Parathyroid adenoma (tissue), 2 donors: ENCODE measurements at regions not wholly inside any gene's neighbourhood (a gene's known extent, or its start where the extent isn't known, plus 50 kb on each side); places are given as distances from the start of the nearest gene placed in this dataset.

ENCODE experiments used
- H2AFZ ChIP-seq: fragments of 300-600 bp; sonication (generic); one replicate; pipeline ENCODE4 v1.7.0; 2017; ENCODE audit warnings: antibody characterized with exemption, mild to moderate bottlenecking
- H3K27ac ChIP-seq: fragments of 300-600 bp; sonication (generic); one replicate; pipeline ENCODE4 v1.7.0; 2017
- H3K27me3 ChIP-seq: fragments of 300-600 bp; sonication (generic); one replicate; pipeline ENCODE4 v1.7.0; 2017; ENCODE audit warnings: low read length; ENCODE audit not compliant: control insufficient read depth, insufficient read depth
- H3K36me3 ChIP-seq: fragments of 300-600 bp; sonication (generic); one replicate; pipeline ENCODE4 v1.7.0; 2017; ENCODE audit warnings: low read length; ENCODE audit not compliant: control insufficient read depth, insufficient read depth
- H3K4me1 ChIP-seq: fragments of 300-600 bp; sonication (generic); one replicate; pipeline ENCODE4 v1.7.0; 2017; ENCODE audit warnings: control low read depth
- H3K4me2 ChIP-seq: fragments of 300-600 bp; sonication (generic); one replicate; pipeline ENCODE4 v1.7.0; 2017; ENCODE audit warnings: low read length
- H3K4me3 ChIP-seq: fragments of 300-600 bp; sonication (generic); one replicate; pipeline ENCODE4 v1.7.0; 2017; ENCODE audit warnings: low read depth, low read length
- H3K79me2 ChIP-seq: fragments of 300-600 bp; sonication (generic); one replicate; pipeline ENCODE4 v1.7.0; 2017; ENCODE audit warnings: control low read depth
- H3K9ac ChIP-seq: fragments of 300-600 bp; sonication (generic); one replicate; pipeline ENCODE4 v1.7.0; 2017; ENCODE audit warnings: mild to moderate bottlenecking
- H3K9me3 ChIP-seq: fragments of 300-600 bp; sonication (generic); one replicate; pipeline ENCODE4 v1.7.0; 2017; ENCODE audit warnings: low read length; ENCODE audit not compliant: control insufficient read depth
- TF ChIP-seq, protein P1 (sequence below): fragments of 300-600 bp; sonication (generic); IDR thresholded peaks from one replicate; pipeline ENCODE4 v1.7.0; 2017; ENCODE audit warnings: antibody characterized with exemption, mild to moderate bottlenecking
- donor health status: primary hyperparathyroidism.

DNA sequence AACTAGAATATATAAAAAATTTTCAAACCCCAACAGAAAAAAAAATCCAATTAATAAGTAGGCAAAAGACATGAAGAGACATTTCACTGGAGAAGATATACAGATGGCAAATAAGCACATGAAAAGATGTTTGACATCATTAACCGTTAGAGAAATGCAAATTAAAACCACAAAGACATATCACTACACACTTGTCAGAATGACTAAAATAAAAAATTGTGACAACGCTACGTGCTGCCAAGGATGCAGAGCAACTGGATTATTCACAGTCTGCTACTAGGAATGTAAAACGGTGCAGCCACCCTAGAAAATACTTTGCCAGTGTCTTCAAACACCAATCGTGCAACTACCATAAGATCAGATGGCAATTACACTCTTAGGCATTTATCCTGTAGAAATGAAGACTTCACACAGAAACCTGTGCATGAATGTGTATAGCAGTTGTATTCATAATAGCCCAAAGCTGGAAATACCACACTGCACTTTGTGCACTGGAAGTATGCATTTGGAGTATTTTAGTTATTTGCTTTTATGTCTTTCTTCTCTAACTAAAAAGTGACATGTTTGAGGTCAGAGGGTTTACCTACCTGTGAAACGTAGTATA lies 75.3 kb upstream of the PALMD start:
- Histone ChIP-seq H3K4me2 (no peak overlapping the region), H3K79me2 (no peaks in the 10 kb centered on the region), H3K4me3 (no peak overlapping the region), H3K9me3 (no peaks in the 10 kb centered on the region), H3K36me3 (no peaks in the 10 kb centered on the region), H2AFZ (no peak overlapping the region), H3K27ac (no peak overlapping the region), H3K27me3 (no peaks in the 10 kb centered on the region), H3K4me1 (no peaks in the 10 kb centered on the region), H3K9ac (no peak overlapping the region)
- TF ChIP-seq, protein P1, sequence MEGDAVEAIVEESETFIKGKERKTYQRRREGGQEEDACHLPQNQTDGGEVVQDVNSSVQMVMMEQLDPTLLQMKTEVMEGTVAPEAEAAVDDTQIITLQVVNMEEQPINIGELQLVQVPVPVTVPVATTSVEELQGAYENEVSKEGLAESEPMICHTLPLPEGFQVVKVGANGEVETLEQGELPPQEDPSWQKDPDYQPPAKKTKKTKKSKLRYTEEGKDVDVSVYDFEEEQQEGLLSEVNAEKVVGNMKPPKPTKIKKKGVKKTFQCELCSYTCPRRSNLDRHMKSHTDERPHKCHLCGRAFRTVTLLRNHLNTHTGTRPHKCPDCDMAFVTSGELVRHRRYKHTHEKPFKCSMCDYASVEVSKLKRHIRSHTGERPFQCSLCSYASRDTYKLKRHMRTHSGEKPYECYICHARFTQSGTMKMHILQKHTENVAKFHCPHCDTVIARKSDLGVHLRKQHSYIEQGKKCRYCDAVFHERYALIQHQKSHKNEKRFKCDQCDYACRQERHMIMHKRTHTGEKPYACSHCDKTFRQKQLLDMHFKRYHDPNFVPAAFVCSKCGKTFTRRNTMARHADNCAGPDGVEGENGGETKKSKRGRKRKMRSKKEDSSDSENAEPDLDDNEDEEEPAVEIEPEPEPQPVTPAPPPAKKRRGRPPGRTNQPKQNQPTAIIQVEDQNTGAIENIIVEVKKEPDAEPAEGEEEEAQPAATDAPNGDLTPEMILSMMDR = no peak

DNA sequence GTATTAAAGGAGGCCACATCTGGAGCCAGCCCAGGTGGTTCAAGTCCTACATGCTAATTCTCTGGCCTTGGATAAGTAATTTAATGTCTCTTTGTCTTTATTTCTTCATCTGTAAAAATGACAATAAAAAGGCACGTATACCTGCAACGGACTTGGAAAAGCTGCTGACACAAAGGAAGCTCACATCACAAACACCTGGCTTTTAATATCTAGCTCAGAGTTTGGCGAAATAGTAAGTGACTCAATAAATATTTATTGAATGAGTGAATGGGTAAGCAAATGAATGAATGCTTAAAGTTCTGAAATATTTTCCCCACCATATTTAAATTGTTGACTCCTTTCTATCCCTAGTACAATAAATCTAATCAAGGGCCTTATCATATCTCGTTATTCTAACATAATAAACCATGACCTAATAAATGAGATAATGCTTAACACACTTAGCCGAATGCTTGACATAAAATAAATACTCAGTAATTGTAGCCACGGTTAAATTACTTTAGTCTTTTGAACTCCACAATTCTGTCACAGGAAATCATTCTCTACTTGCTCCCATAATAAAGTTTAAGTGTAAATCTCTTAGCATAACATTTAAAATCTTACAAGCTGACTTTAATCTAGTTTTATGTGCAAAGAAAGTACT lies 74.7 kb upstream of the PALMD start:
- H3K79me2 ChIP-seq = no peaks in the 10 kb centered on the region
- no peak overlapping the region for H3K4me2 ChIP-seq
- H3K4me3 ChIP-seq = no peak overlapping the region
- no peaks in the 10 kb centered on the region for H3K4me1 ChIP-seq
- no peak overlapping the region for H2AFZ ChIP-seq
- H3K9ac ChIP-seq = no peak overlapping the region
- H3K9me3 ChIP-seq = no peaks in the 10 kb centered on the region
- H3K36me3 ChIP-seq = no peaks in the 10 kb centered on the region
- H3K27ac ChIP-seq = no peak overlapping the region
- TF ChIP-seq, protein P1 = no peak
- H3K27me3 ChIP-seq = no peaks in the 10 kb centered on the region

DNA sequence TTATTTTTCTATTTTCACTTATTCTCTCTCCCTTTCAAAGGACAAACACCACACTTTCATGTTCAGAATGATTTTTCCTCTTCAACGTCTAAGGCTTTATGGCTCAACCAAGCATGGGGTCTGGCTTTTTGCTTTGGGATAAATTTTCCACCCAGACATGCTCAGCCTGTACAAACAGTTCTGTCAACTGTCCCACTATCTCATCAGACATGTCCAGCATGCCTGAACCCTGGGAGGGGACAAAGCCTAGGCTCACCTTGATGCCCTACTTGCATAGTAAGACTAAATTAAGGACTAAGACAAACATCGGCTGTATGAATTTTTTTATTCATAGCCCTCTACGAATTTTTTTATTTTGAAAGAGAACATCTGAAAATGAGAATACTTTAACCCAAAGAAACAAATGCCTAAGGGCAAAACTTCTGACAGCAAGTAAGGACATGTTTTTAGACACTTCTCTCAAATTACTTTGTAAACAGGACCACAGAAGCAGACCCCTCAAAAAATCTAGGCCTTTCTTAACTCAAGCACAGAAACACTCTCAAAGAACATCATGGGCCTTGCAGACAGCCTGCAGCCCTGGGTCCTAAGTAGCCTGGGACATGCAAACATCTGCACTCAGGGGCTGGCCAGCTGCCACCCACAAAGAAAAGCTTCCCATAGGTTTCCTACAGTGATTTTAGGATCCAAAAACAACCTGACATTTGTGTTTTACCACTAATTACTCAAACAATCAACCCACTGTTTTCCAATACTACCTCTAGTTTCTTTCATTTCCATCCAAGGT lies 72.3 kb upstream of the PALMD start:
- H3K27me3 ChIP-seq = no peaks in the 10 kb centered on the region
- no peak overlapping the region for H3K4me3 ChIP-seq
- TF ChIP-seq, protein P1 = no peak
- H3K27ac ChIP-seq = no peak overlapping the region
- H2AFZ ChIP-seq = no peak overlapping the region
- no peak overlapping the region for H3K4me2 ChIP-seq
- H3K4me1 ChIP-seq = no peaks in the 10 kb centered on the region
- H3K9me3 ChIP-seq = no peaks in the 10 kb centered on the region
- no peaks in the 10 kb centered on the region for H3K36me3 ChIP-seq
- no peak overlapping the region for H3K9ac ChIP-seq
- no peaks in the 10 kb centered on the region for H3K79me2 ChIP-seq

DNA sequence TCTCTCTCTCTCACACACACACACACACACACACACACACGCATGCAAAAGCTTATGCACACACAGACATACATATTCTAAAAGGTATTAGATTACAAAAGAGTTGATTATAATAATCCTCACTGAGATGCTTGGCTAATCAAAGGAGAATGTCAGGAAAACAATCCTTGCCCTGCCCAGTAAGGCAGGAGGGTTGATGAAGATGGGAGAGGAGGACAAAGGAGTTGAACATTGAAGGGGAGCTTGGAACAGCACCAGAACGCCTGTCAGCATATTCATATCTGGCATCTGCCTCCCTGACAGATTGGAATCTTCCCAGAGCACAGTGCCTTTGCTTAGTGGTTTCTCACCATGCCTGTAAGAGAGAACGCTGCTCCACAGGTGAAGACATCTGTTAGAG lies 68.6 kb upstream of the PALMD start:
- Histone ChIP-seq H3K9me3 (no peaks in the 10 kb centered on the region), H3K4me1 (no peaks in the 10 kb centered on the region), H3K36me3 (no peaks in the 10 kb centered on the region), H3K27me3 (no peaks in the 10 kb centered on the region), H3K79me2 (no peaks in the 10 kb centered on the region), H2AFZ (no peak overlapping the region), H3K9ac (no peak overlapping the region), H3K4me2 (no peak overlapping the region), H3K27ac (no peak overlapping the region), H3K4me3 (no peak overlapping the region)
- TF ChIP-seq, protein P1 = no peak
